Loucy (cell line): ENCODE measurements at regions not wholly inside any gene's neighbourhood (a gene's known extent, or its start where the extent isn't known, plus 50 kb on each side); places are given as distances from the start of the nearest gene placed in this dataset.
"Not testable (repeated sequence)": the region's sequence is repeated elsewhere in the genome, so short reads cannot be mapped to it uniquely, and the experiment has no call there.

Experiments used
- H2AFZ ChIP-seq: fragments of 200-600 bp; sonication (generic); 2 replicates; pipeline ENCODE4 v1.6.0; 2016; ENCODE audit warnings: antibody characterized with exemption, mild to moderate bottlenecking, low read length, moderate library complexity
- H3F3A ChIP-seq: fragments of 200-600 bp; 2 replicates; pipeline ENCODE4 v1.6.0; 2016; ENCODE audit warnings: antibody characterized with exemption, low read depth, mild to moderate bottlenecking
- H3K27me3 ChIP-seq: fragments of 200-600 bp; sonication (generic); 2 replicates; pipeline ENCODE4 v1.6.1; 2014; ENCODE audit warnings: low read length, mild to moderate bottlenecking; ENCODE audit not compliant: insufficient read depth, poor library complexity, severe bottlenecking
- H3K36me3 ChIP-seq: fragments of 200-600 bp; sonication (generic); 2 replicates; pipeline ENCODE4 v1.6.1; 2016; ENCODE audit warnings: low read length; ENCODE audit not compliant: insufficient read depth
- H3K4me1 ChIP-seq: fragments of 200-600 bp; sonication (generic); 2 replicates; pipeline ENCODE4 v1.5.1; 2014; ENCODE audit warnings: low read length, mild to moderate bottlenecking; ENCODE audit not compliant: insufficient read depth, poor library complexity, severe bottlenecking
- H3K4me2 ChIP-seq: fragments of 200-600 bp; sonication (generic); 2 replicates; pipeline ENCODE4 v1.6.0; 2014; ENCODE audit warnings: antibody characterized with exemption, low read length, low read depth, mild to moderate bottlenecking; ENCODE audit not compliant: poor library complexity, severe bottlenecking
- H3K4me3 ChIP-seq: fragments of 200-600 bp; sonication (generic); 2 replicates; pipeline ENCODE4 v1.5.1; 2014; ENCODE audit warnings: low read length, mild to moderate bottlenecking, mixed read lengths; ENCODE audit not compliant: poor library complexity, severe bottlenecking
- H3K79me2 ChIP-seq: fragments of 200-600 bp; sonication (generic); 2 replicates; pipeline ENCODE4 v1.6.1; 2014; ENCODE audit warnings: low read length; ENCODE audit not compliant: insufficient read depth
- H3K9ac ChIP-seq: fragments of 200-600 bp; sonication (generic); 2 replicates; pipeline ENCODE4 v1.6.0; 2014; ENCODE audit warnings: mild to moderate bottlenecking, low read depth, low read length, moderate library complexity; ENCODE audit not compliant: poor library complexity, severe bottlenecking
- H3K9me2 ChIP-seq: fragments of 200-600 bp; sonication (generic); replicated peaks from 2 replicates; pipeline ENCODE4 v1.6.1; 2016; ENCODE audit warnings: low read depth, low read length, mixed read lengths
- H3K9me3 ChIP-seq: fragments of 200-600 bp; sonication (generic); 2 replicates; pipeline ENCODE4 v1.6.1; 2014; ENCODE audit warnings: mild to moderate bottlenecking, antibody characterized with exemption, low read length, low read depth; ENCODE audit not compliant: insufficient read depth
- H4K20me1 ChIP-seq: fragments of 200-600 bp; sonication (generic); 2 replicates; pipeline ENCODE4 v1.6.0; 2014; ENCODE audit warnings: antibody characterized with exemption, low read length, mild to moderate bottlenecking; ENCODE audit not compliant: insufficient read depth, poor library complexity, severe bottlenecking
- EZH2phosphoT487 ChIP-seq: fragments of 200-600 bp; IDR thresholded peaks from 2 replicates; pipeline ENCODE4 v1.6.1; 2018; ENCODE audit warnings: antibody characterized with exemption, mild to moderate bottlenecking, moderate library complexity, borderline replicate concordance
- TF ChIP-seq, protein P1 (sequence below): fragments of 200-600 bp; sonication (generic); conservative IDR thresholded peaks from 2 replicates; pipeline ENCODE4 v1.5.1; 2014; ENCODE audit warnings: mild to moderate bottlenecking, antibody characterized with exemption, low read length

GRCh38 chrX:99242001-99242400, 1168.1 kb downstream of the PCDH19 start:
- H3K9me3 ChIP-seq: no peaks in the 10 kb centered on the region
- H3K4me3 ChIP-seq: no peak overlapping the region
- no peaks in the 10 kb centered on the region for H3K79me2 ChIP-seq

GRCh38 chrX:99234384-99234783, 1175.7 kb downstream of the PCDH19 start:
- not testable (repeated sequence) for H3K79me2 ChIP-seq, H3K4me2 ChIP-seq, H3K4me3 ChIP-seq, H3K4me1 ChIP-seq, H2AFZ ChIP-seq, H3K9ac ChIP-seq, H3K9me2 ChIP-seq, H3K36me3 ChIP-seq, H3K9me3 ChIP-seq, H3F3A ChIP-seq, H4K20me1 ChIP-seq, H3K27me3 ChIP-seq

More at GRCh38 chrX:99242001-99242400, 1168.1 kb downstream of the PCDH19 start:
- Histone ChIP-seq H3K9ac (no peak overlapping the region), H4K20me1 (no peaks in the 10 kb centered on the region), H3K4me1 (no peaks in the 10 kb centered on the region), H2AFZ (no peak overlapping the region), H3K9me2 (no peaks in the 10 kb centered on the region), H3K4me2 (no peak overlapping the region), H3F3A (no peaks in the 10 kb centered on the region), H3K36me3 (no peaks in the 10 kb centered on the region), H3K27me3 (no peaks in the 10 kb centered on the region)
- TF ChIP-seq, protein P1, sequence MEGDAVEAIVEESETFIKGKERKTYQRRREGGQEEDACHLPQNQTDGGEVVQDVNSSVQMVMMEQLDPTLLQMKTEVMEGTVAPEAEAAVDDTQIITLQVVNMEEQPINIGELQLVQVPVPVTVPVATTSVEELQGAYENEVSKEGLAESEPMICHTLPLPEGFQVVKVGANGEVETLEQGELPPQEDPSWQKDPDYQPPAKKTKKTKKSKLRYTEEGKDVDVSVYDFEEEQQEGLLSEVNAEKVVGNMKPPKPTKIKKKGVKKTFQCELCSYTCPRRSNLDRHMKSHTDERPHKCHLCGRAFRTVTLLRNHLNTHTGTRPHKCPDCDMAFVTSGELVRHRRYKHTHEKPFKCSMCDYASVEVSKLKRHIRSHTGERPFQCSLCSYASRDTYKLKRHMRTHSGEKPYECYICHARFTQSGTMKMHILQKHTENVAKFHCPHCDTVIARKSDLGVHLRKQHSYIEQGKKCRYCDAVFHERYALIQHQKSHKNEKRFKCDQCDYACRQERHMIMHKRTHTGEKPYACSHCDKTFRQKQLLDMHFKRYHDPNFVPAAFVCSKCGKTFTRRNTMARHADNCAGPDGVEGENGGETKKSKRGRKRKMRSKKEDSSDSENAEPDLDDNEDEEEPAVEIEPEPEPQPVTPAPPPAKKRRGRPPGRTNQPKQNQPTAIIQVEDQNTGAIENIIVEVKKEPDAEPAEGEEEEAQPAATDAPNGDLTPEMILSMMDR: no peak
- TF ChIP-seq EZH2phosphoT487: no peak

GRCh38 chrX:99192421-99192820, 1217.7 kb downstream of the PCDH19 start:
- Histone ChIP-seq H3F3A (no peaks in the 10 kb centered on the region), H2AFZ (no peak overlapping the region), H3K36me3 (no peaks in the 10 kb centered on the region), H3K9me2 (no peaks in the 10 kb centered on the region), H3K4me3 (no peak overlapping the region), H3K79me2 (no peaks in the 10 kb centered on the region), H3K9ac (no peak overlapping the region), H3K27me3 (no peaks in the 10 kb centered on the region), H3K9me3 (no peaks in the 10 kb centered on the region), H4K20me1 (no peaks in the 10 kb centered on the region), H3K4me1 (no peaks in the 10 kb centered on the region), H3K4me2 (no peak overlapping the region)
- no peak for TF ChIP-seq EZH2phosphoT487
- TF ChIP-seq, protein P1: no peak

- Histone ChIP-seq H3K9ac (no peak overlapping the region), H3K4me3 (no peak overlapping the region), H3K36me3 (no peaks in the 10 kb centered on the region), H2AFZ (no peak overlapping the region), H3K79me2 (no peaks in the 10 kb centered on the region), H3F3A (no peaks in the 10 kb centered on the region), H3K9me2 (no peaks in the 10 kb centered on the region), H3K4me1 (no peaks in the 10 kb centered on the region), H3K9me3 (no peaks in the 10 kb centered on the region), H3K27me3 (no peaks in the 10 kb centered on the region), H4K20me1 (no peaks in the 10 kb centered on the region), H3K4me2 (no peak overlapping the region)
- TF ChIP-seq, protein P1: no peak
- TF ChIP-seq EZH2phosphoT487: no peak
These were observed 1225.9 kb downstream of the PCDH19 start for GRCh38 chrX:99184153-99184552.
